T-cell (primary cell): ENCODE measurements at regions not wholly inside any gene's neighbourhood (a gene's known extent, or its start where the extent isn't known, plus 50 kb on each side); places are given as distances from the start of the nearest gene placed in this dataset.

Experiments used
- ATAC-seq, 4 experiments: fragments of 200-7000 bp in 3 of 4; fragments of 150-1000 bp in 1 of 4; cut with Tn5 transposase; replicated peaks in 1 of 4; 1 replicate in 3 of 4; 2 replicates in 1 of 4; pipeline ENCODE4 v1.10.0; 2021; ENCODE audit warnings: moderate library complexity in 3 of 4, mild to moderate bottlenecking in 2 of 4, moderate number of reproducible peaks in 1 of 4
- CTCF ChIA-PET, 2 donors: fragments of 300-600 bp; sonication (Branson Sonifier 250); formaldehyde crosslinking; loops; one replicate each; lab custom pipeline; 2022; ENCODE audit warnings: antibody characterized with exemption in 2 of 2; lab: Charles Lee
- POLR2A ChIA-PET, 2 donors: fragments of 300-600 bp; sonication (Branson Sonifier 250); formaldehyde crosslinking; loops; one replicate each; lab custom pipeline; 2022; ENCODE audit warnings: antibody characterized with exemption in 2 of 2; lab: Charles Lee
- DNase-seq, 35 experiments: peaks; one replicate each; pipeline versions ENCODE4 v3.0.0 to v3.0.0-alpha.2; 2013 to 2023
- H3K27ac ChIP-seq: one replicate; pipeline ENCODE4 v1.5.1; 2013; ENCODE audit warnings: low read length
- H3K27me3 ChIP-seq, 2 experiments: replicated peaks in 1 of 2; 1 replicate in 1 of 2; 2 replicates in 1 of 2; pipeline versions ENCODE4 v1.6.1 to v1.7.0; 2013; ENCODE audit warnings: low read length in 1 of 2, mixed read lengths in 1 of 2; ENCODE audit not compliant: control insufficient read depth in 2 of 2, insufficient read depth in 2 of 2; ENCODE audit errors: extremely low read depth in 1 of 2
- H3K36me3 ChIP-seq, 2 donors: 1 replicate in 1 of 2; 2 replicates in 1 of 2; pipeline versions ENCODE4 v1.6.1 to v1.7.0; 2013; ENCODE audit warnings: low read length in 1 of 2; ENCODE audit not compliant: control insufficient read depth in 2 of 2, insufficient read depth in 1 of 2; ENCODE audit errors: extremely low read depth in 1 of 2
- H3K4me1 ChIP-seq, 2 experiments: 1 replicate in 1 of 2; 2 replicates in 1 of 2; pipeline versions ENCODE4 v1.6.1 to v1.7.0; 2013; ENCODE audit warnings: low read length in 2 of 2, mixed read lengths in 1 of 2; ENCODE audit not compliant: insufficient read depth in 2 of 2, control insufficient read depth in 1 of 2; ENCODE audit errors: extremely low read depth in 1 of 2
- H3K4me3 ChIP-seq, 2 donors: 1 replicate in 1 of 2; 2 replicates in 1 of 2; pipeline versions ENCODE4 v1.5.1 to v1.7.0; 2013; ENCODE audit warnings: mild to moderate bottlenecking in 2 of 2, low read length in 1 of 2, moderate library complexity in 1 of 2; ENCODE audit not compliant: control insufficient read depth in 1 of 2; ENCODE audit errors: extremely low read depth in 1 of 2
- H3K9me3 ChIP-seq: 2 replicates; pipeline ENCODE4 v1.7.0; 2013
- H3K27ac Mint-ChIP-seq, 2 donors: one replicate each; pipeline ENCODE4 v1.8.0; 2020 to 2021; ENCODE audit warnings: mild to moderate bottlenecking in 2 of 2, mixed read lengths in 2 of 2
- H3K27me3 Mint-ChIP-seq, 2 donors: one replicate each; pipeline ENCODE4 v1.8.0; 2021 to 2022; ENCODE audit warnings: mixed read lengths in 2 of 2
- H3K36me3 Mint-ChIP-seq: one replicate; pipeline ENCODE4 v1.8.0; 2021; ENCODE audit warnings: mixed read lengths
- H3K4me1 Mint-ChIP-seq, 3 donors: one replicate each; pipeline ENCODE4 v1.8.0; 2020 to 2022; ENCODE audit warnings: mixed read lengths in 3 of 3, mild to moderate bottlenecking in 1 of 3
- H3K4me3 Mint-ChIP-seq, 3 donors: one replicate each; pipeline ENCODE4 v1.8.0; 2020 to 2022; ENCODE audit warnings: mild to moderate bottlenecking in 3 of 3, mixed read lengths in 3 of 3, moderate library complexity in 3 of 3
- H3K9me3 Mint-ChIP-seq, 3 donors: one replicate each; pipeline ENCODE4 v1.8.0; 2020 to 2022; ENCODE audit warnings: mixed read lengths in 3 of 3
- WGBS: methylation state at CpG from one replicate; pipeline ENCODE4 v1.1.5; 2013; ENCODE audit warnings: missing lambda C conversion rate; ENCODE audit not compliant: insufficient coverage; 5-methylcytosine and 5-hydroxymethylcytosine counted together

GRCh38 chr11:86138958-86139357 is 70.1 kb upstream of the PICALM start:
- DNase-seq (peak in 9 of 35 experiments; percentile 11 to 44 (median 16)), ATAC-seq (peak; percentile 58 to 80 (median 66))
- Histone ChIP-seq H3K27me3 (no peaks in the 10 kb centered on the region), H3K4me3 (no peak overlapping the region), H3K4me1 (peaks cover 5 to 34% of the 10 kb centered on the region in 2 experiments), H3K27ac (peak overlapping the region; percentile 59), H3K9me3 (no peaks in the 10 kb centered on the region), H3K36me3 (no peaks in the 10 kb centered on the region)
- Mint-ChIP-seq H3K4me1 (peaks cover 12 to 48% (median 46%) of the 10 kb centered on the region in 3 donors), H3K9me3 (no peaks in the 10 kb centered on the region), H3K27me3 (no peaks in the 10 kb centered on the region), H3K36me3 (no peaks in the 10 kb centered on the region), H3K27ac (peak overlapping the region; percentile 93 to 94), H3K4me3 (peak overlapping the region; percentile 37 to 62 (median 56))
- ChIA-PET CTCF (no interaction called here), POLR2A (no interaction called here)
- WGBS, result no CpG with 5 or more reads among the region's 4 CpGs

- Histone ChIP-seq H3K36me3 (no peaks in the 10 kb centered on the region), H3K4me1 (peaks cover 5 to 26% of the 10 kb centered on the region in 2 experiments), H3K9me3 (no peaks in the 10 kb centered on the region), H3K27me3 (no peaks in the 10 kb centered on the region), H3K27ac (no peak overlapping the region), H3K4me3 (no peak overlapping the region)
- no peaks in the 10 kb centered on the region for H3K9me3 Mint-ChIP-seq
- 90% methylated on average over 2 of the region's 2 CpGs for WGBS
- H3K4me1 Mint-ChIP-seq, result peaks cover 12 to 28% (median 25%) of the 10 kb centered on the region in 3 donors
- no peaks in the 10 kb centered on the region for H3K36me3 Mint-ChIP-seq
- POLR2A ChIA-PET, result no interaction called here
- no peak overlapping the region for H3K27ac Mint-ChIP-seq
- CTCF ChIA-PET, result no interaction called here
- no peak for DNase-seq
- no peaks in the 10 kb centered on the region for H3K27me3 Mint-ChIP-seq
- no peak for ATAC-seq
- no peak overlapping the region for H3K4me3 Mint-ChIP-seq
Observed at GRCh38 chr11:86136538-86136937, 67.7 kb upstream of the PICALM start.

GRCh38 chr11:86135319-86135714 is 66.4 kb upstream of the PICALM start:
- no CpG with 5 or more reads among the region's 1 CpG for WGBS
- H3K27me3 ChIP-seq, result no peaks in the 10 kb centered on the region
- H3K4me3 Mint-ChIP-seq, result no peak overlapping the region
- CTCF ChIA-PET, result interaction anchor here in 1 of 2 donors (0.6 kb wide), 1 partner anchor 240 kb away, joined by 3 read pairs; no protein-coding TSS in a partner anchor
- H3K9me3 ChIP-seq, result no peaks in the 10 kb centered on the region
- DNase-seq, result no peak
- H3K9me3 Mint-ChIP-seq, result no peaks in the 10 kb centered on the region
- no peaks in the 10 kb centered on the region for H3K36me3 Mint-ChIP-seq
- peaks cover 5 to 19% of the 10 kb centered on the region in 2 experiments for H3K4me1 ChIP-seq
- H3K4me1 Mint-ChIP-seq, result peaks cover 12 to 20% (median 19%) of the 10 kb centered on the region in 3 donors
- no peak overlapping the region for H3K27ac Mint-ChIP-seq
- POLR2A ChIA-PET, result no interaction called here
- no peak overlapping the region for H3K27ac ChIP-seq
- H3K27me3 Mint-ChIP-seq, result no peaks in the 10 kb centered on the region
- no peak for ATAC-seq
- H3K36me3 ChIP-seq, result no peaks in the 10 kb centered on the region
- H3K4me3 ChIP-seq, result no peak overlapping the region

GRCh38 chr11:86134580-86135318 is 65.9 kb upstream of the PICALM start:
- ChIA-PET POLR2A (interaction anchor here in 1 of 2 donors (1.4 kb wide), 1 partner anchor 13 kb away, joined by 3 read pairs; no protein-coding TSS in a partner anchor), CTCF (no interaction called here)
- H3K4me1 Mint-ChIP-seq, result peaks cover 12 to 16% (median 15%) of the 10 kb centered on the region in 3 donors
- no peaks in the 10 kb centered on the region for H3K36me3 ChIP-seq
- H3K27me3 ChIP-seq, result no peaks in the 10 kb centered on the region
- 66% methylated on average over 3 of the region's 3 CpGs for WGBS
- no peak overlapping the region for H3K4me3 ChIP-seq
- ATAC-seq (no peak), DNase-seq (no peak)
- H3K36me3 Mint-ChIP-seq, result no peaks in the 10 kb centered on the region
- peaks cover 5 to 15% of the 10 kb centered on the region in 2 experiments for H3K4me1 ChIP-seq
- no peaks in the 10 kb centered on the region for H3K9me3 Mint-ChIP-seq
- no peaks in the 10 kb centered on the region for H3K9me3 ChIP-seq
- no peaks in the 10 kb centered on the region for H3K27me3 Mint-ChIP-seq
- H3K4me3 Mint-ChIP-seq, result no peak overlapping the region
- no peak overlapping the region for H3K27ac ChIP-seq
- no peak overlapping the region for H3K27ac Mint-ChIP-seq

- Histone ChIP-seq H3K4me1 (no peaks in the 10 kb centered on the region), H3K27ac (no peak overlapping the region), H3K36me3 (no peaks in the 10 kb centered on the region), H3K27me3 (no peaks in the 10 kb centered on the region), H3K9me3 (no peaks in the 10 kb centered on the region), H3K4me3 (no peak overlapping the region)
- WGBS, result 100% methylated on average over 2 of the region's 7 CpGs
- Mint-ChIP-seq H3K4me3 (no peak overlapping the region), H3K9me3 (no peaks in the 10 kb centered on the region), H3K4me1 (peaks cover 0 to under 1% (median 0%) of the 10 kb centered on the region in 3 donors), H3K27me3 (no peaks in the 10 kb centered on the region), H3K36me3 (no peaks in the 10 kb centered on the region), H3K27ac (no peak overlapping the region)
- DNase-seq (no peak), ATAC-seq (no peak)
- ChIA-PET POLR2A (interaction anchor here in 1 of 2 donors (1.4 kb wide), 1 partner anchor 15 kb away, joined by 3 read pairs; no protein-coding TSS in a partner anchor), CTCF (no interaction called here)
Observed at GRCh38 chr11:86132667-86133249, 63.9 kb upstream of the PICALM start.

- no peaks in the 10 kb centered on the region for H3K4me1 ChIP-seq
- no CpG with 5 or more reads among the region's 3 CpGs for WGBS
- Mint-ChIP-seq H3K36me3 (no peaks in the 10 kb centered on the region), H3K27ac (no peak overlapping the region), H3K4me3 (no peak overlapping the region), H3K9me3 (no peaks in the 10 kb centered on the region), H3K4me1 (no peaks in the 10 kb centered on the region), H3K27me3 (no peaks in the 10 kb centered on the region)
- POLR2A ChIA-PET, result no interaction called here
- H3K36me3 ChIP-seq, result no peaks in the 10 kb centered on the region
- ATAC-seq, result no peak
- DNase-seq, result no peak
- no peak overlapping the region for H3K27ac ChIP-seq
- H3K9me3 ChIP-seq, result no peaks in the 10 kb centered on the region
- H3K4me3 ChIP-seq, result no peak overlapping the region
- H3K27me3 ChIP-seq, result no peaks in the 10 kb centered on the region
- CTCF ChIA-PET, result no interaction called here
Observed at GRCh38 chr11:86129740-86130540, 61.1 kb upstream of the PICALM start.
